H1 (cell line): ENCODE measurements at regions not wholly inside any gene's neighbourhood (a gene's known extent, or its start where the extent isn't known, plus 50 kb on each side); places are given as distances from the start of the nearest gene placed in this dataset.

Source experiments
- EP300 ChIP-seq, 2 experiments: IDR thresholded peaks; 1 replicate in 1 of 2; 2 replicates in 1 of 2; pipeline ENCODE4 v1.6.1; 2011 to 2012; ENCODE audit warnings: low read depth in 2 of 2, low read length in 2 of 2, mild to moderate bottlenecking in 2 of 2, borderline replicate concordance in 1 of 2, inconsistent platforms in 1 of 2, moderate library complexity in 1 of 2
- NANOG ChIP-seq: IDR thresholded peaks from 2 replicates; pipeline ENCODE4 v1.6.1; 2011; ENCODE audit warnings: low read length, low read depth, mild to moderate bottlenecking, inconsistent platforms; ENCODE audit not compliant: insufficient read depth, poor library complexity, severe bottlenecking
- POLR2A ChIP-seq, 2 experiments: IDR thresholded peaks; 1 replicate in 1 of 2; 2 replicates in 1 of 2; pipeline ENCODE4 v1.6.1; 2011; ENCODE audit warnings: low read depth in 2 of 2, low read length in 2 of 2, mild to moderate bottlenecking in 2 of 2; ENCODE audit errors: control extremely low read depth in 1 of 2
- POU5F1 ChIP-seq: IDR thresholded peaks from 2 replicates; pipeline ENCODE4 v1.6.1; 2011; ENCODE audit warnings: low read depth, mild to moderate bottlenecking, low read length, moderate library complexity
- RAD21 ChIP-seq, 2 experiments: IDR thresholded peaks in 1 of 2; conservative IDR thresholded peaks in 1 of 2; 2 replicates each; pipeline ENCODE4 v1.6.1; 2011; ENCODE audit warnings: low read depth in 2 of 2, low read length in 2 of 2, improper control_type of control experiment in 1 of 2, inconsistent platforms in 1 of 2, mild to moderate bottlenecking in 1 of 2, moderate library complexity in 1 of 2
- RBBP5 ChIP-seq: IDR thresholded peaks from 2 replicates; pipeline ENCODE4 v1.7.1; 2012; ENCODE audit warnings: low read depth, mild to moderate bottlenecking, inconsistent platforms, low read length, moderate library complexity, borderline replicate concordance
- SAP30 ChIP-seq: fragments of 300-600 bp; sonication (generic); IDR thresholded peaks from 2 replicates; pipeline ENCODE4 v1.7.1; 2012; ENCODE audit warnings: low read length, moderate library complexity, mild to moderate bottlenecking, inconsistent platforms; ENCODE audit not compliant: insufficient read depth, insufficient replicate concordance
- SIRT6 ChIP-seq: IDR thresholded peaks from one replicate; pipeline ENCODE4 v1.7.1; 2012; ENCODE audit warnings: low read length, inconsistent platforms
- TF ChIP-seq, protein P1 (sequence below): fragments of 300-600 bp; sonication (generic); IDR thresholded peaks from 2 replicates; pipeline ENCODE4 v1.7.1; 2012; ENCODE audit warnings: low read length, moderate library complexity, mild to moderate bottlenecking, inconsistent platforms; ENCODE audit not compliant: insufficient replicate concordance

- TF ChIP-seq, protein P1, sequence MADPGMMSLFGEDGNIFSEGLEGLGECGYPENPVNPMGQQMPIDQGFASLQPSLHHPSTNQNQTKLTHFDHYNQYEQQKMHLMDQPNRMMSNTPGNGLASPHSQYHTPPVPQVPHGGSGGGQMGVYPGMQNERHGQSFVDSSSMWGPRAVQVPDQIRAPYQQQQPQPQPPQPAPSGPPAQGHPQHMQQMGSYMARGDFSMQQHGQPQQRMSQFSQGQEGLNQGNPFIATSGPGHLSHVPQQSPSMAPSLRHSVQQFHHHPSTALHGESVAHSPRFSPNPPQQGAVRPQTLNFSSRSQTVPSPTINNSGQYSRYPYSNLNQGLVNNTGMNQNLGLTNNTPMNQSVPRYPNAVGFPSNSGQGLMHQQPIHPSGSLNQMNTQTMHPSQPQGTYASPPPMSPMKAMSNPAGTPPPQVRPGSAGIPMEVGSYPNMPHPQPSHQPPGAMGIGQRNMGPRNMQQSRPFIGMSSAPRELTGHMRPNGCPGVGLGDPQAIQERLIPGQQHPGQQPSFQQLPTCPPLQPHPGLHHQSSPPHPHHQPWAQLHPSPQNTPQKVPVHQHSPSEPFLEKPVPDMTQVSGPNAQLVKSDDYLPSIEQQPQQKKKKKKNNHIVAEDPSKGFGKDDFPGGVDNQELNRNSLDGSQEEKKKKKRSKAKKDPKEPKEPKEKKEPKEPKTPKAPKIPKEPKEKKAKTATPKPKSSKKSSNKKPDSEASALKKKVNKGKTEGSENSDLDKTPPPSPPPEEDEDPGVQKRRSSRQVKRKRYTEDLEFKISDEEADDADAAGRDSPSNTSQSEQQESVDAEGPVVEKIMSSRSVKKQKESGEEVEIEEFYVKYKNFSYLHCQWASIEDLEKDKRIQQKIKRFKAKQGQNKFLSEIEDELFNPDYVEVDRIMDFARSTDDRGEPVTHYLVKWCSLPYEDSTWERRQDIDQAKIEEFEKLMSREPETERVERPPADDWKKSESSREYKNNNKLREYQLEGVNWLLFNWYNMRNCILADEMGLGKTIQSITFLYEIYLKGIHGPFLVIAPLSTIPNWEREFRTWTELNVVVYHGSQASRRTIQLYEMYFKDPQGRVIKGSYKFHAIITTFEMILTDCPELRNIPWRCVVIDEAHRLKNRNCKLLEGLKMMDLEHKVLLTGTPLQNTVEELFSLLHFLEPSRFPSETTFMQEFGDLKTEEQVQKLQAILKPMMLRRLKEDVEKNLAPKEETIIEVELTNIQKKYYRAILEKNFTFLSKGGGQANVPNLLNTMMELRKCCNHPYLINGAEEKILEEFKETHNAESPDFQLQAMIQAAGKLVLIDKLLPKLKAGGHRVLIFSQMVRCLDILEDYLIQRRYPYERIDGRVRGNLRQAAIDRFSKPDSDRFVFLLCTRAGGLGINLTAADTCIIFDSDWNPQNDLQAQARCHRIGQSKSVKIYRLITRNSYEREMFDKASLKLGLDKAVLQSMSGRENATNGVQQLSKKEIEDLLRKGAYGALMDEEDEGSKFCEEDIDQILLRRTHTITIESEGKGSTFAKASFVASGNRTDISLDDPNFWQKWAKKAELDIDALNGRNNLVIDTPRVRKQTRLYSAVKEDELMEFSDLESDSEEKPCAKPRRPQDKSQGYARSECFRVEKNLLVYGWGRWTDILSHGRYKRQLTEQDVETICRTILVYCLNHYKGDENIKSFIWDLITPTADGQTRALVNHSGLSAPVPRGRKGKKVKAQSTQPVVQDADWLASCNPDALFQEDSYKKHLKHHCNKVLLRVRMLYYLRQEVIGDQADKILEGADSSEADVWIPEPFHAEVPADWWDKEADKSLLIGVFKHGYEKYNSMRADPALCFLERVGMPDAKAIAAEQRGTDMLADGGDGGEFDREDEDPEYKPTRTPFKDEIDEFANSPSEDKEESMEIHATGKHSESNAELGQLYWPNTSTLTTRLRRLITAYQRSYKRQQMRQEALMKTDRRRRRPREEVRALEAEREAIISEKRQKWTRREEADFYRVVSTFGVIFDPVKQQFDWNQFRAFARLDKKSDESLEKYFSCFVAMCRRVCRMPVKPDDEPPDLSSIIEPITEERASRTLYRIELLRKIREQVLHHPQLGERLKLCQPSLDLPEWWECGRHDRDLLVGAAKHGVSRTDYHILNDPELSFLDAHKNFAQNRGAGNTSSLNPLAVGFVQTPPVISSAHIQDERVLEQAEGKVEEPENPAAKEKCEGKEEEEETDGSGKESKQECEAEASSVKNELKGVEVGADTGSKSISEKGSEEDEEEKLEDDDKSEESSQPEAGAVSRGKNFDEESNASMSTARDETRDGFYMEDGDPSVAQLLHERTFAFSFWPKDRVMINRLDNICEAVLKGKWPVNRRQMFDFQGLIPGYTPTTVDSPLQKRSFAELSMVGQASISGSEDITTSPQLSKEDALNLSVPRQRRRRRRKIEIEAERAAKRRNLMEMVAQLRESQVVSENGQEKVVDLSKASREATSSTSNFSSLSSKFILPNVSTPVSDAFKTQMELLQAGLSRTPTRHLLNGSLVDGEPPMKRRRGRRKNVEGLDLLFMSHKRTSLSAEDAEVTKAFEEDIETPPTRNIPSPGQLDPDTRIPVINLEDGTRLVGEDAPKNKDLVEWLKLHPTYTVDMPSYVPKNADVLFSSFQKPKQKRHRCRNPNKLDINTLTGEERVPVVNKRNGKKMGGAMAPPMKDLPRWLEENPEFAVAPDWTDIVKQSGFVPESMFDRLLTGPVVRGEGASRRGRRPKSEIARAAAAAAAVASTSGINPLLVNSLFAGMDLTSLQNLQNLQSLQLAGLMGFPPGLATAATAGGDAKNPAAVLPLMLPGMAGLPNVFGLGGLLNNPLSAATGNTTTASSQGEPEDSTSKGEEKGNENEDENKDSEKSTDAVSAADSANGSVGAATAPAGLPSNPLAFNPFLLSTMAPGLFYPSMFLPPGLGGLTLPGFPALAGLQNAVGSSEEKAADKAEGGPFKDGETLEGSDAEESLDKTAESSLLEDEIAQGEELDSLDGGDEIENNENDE = no peak
- TF ChIP-seq RBBP5 = no peak
- no peak for TF ChIP-seq SAP30
- TF ChIP-seq EP300 (IDR thresholded peaks at IDR 0.05; ENCODE audit: borderline replicate concordance in 1 of 2, low read depth in 2 of 2, low read length in 2 of 2) = no peak
- no peak for TF ChIP-seq NANOG
- no peak for TF ChIP-seq POLR2A (IDR thresholded peaks at IDR 0.05; ENCODE audit: control extremely low read depth in 1 of 2, low read depth in 2 of 2, low read length in 2 of 2)
- TF ChIP-seq POU5F1 = no peak
- TF ChIP-seq RAD21 (IDR thresholded peaks at IDR 0.05 in 1 of 2, conservative IDR thresholded peaks at IDR 0.05 in 1 of 2; ENCODE audit: low read depth in 2 of 2, low read length in 2 of 2) = no peak
- TF ChIP-seq SIRT6 = no peak
Measured at GRCh38 chrX:131958724-131959123, 64.4 kb upstream of the STK26 start (continued).
